ENCODE measurements at regions not wholly inside any gene's neighbourhood (a gene's known extent, or its start where the extent isn't known, plus 50 kb on each side); places are given as distances from the start of the nearest gene placed in this dataset.

DNA sequence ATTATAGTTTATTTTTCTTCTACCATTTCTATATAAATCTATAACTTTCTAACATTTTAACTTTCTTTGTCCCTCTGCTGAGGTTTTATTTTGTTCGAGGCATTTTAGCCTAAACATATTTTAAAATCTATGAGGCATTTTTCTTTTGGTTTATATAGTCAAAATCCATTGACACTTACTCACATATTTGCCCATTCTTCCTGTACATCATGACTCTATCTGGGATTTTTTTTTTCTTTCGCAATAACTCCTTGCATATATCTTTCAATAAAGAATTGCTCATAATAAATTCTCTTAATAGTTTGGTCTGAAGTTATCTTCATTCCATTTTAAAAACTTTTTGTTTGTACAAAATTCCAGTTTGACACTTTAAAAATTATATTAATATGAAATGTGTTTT lies 632.3 kb downstream of the TLE4 start:
- no peak for DNase-seq (ENCODE audit: low spot score)

DNA sequence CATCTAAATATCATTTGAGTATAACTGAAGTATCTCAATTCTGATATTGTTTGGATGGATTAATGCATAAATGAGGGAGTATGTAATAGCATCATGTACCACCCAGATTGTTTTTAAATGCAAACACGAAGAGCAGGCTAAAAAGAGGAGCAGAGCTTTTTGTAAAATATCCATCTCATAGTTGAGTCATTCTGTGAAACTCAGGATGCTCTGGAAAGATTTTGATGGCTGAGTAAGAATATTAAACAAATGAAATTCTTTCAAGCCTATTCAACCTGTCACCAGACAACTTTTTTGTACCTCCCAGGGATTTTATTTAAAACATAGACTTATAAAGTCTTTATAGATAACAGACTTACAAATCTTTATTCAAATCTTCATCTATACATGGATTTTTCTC lies 625.9 kb downstream of the TLE4 start:
- Mint-ChIP-seq H3K36me3 (ENCODE audit: low read depth) (no peaks in the 10 kb centered on the region), H3K4me1 (ENCODE audit: low read depth) (peaks cover 8% of the 10 kb centered on the region), H3K4me3 (ENCODE audit: unreplicated experiment) (no peak overlapping the region), H3K27me3 (ENCODE audit: low read depth) (no peaks in the 10 kb centered on the region), H3K9me3 (ENCODE audit: low read depth) (no peaks in the 10 kb centered on the region), H3K27ac (ENCODE audit: unreplicated experiment) (no peak overlapping the region)
- DNase-seq (ENCODE audit: low spot score), result no peak
- TF ChIP-seq, protein P1, sequence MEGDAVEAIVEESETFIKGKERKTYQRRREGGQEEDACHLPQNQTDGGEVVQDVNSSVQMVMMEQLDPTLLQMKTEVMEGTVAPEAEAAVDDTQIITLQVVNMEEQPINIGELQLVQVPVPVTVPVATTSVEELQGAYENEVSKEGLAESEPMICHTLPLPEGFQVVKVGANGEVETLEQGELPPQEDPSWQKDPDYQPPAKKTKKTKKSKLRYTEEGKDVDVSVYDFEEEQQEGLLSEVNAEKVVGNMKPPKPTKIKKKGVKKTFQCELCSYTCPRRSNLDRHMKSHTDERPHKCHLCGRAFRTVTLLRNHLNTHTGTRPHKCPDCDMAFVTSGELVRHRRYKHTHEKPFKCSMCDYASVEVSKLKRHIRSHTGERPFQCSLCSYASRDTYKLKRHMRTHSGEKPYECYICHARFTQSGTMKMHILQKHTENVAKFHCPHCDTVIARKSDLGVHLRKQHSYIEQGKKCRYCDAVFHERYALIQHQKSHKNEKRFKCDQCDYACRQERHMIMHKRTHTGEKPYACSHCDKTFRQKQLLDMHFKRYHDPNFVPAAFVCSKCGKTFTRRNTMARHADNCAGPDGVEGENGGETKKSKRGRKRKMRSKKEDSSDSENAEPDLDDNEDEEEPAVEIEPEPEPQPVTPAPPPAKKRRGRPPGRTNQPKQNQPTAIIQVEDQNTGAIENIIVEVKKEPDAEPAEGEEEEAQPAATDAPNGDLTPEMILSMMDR (IDR thresholded peaks at IDR 0.05), result no peak

More for the DNA sequence above, 632.3 kb downstream of the TLE4 start:
- Mint-ChIP-seq H3K27me3 (ENCODE audit: low read depth) (no peaks in the 10 kb centered on the region), H3K9me3 (ENCODE audit: low read depth) (peaks cover 2% of the 10 kb centered on the region), H3K4me3 (ENCODE audit: unreplicated experiment) (no peak overlapping the region), H3K36me3 (ENCODE audit: low read depth) (no peaks in the 10 kb centered on the region), H3K27ac (ENCODE audit: unreplicated experiment) (no peak overlapping the region), H3K4me1 (ENCODE audit: low read depth) (no peaks in the 10 kb centered on the region)
- TF ChIP-seq, protein P1 (IDR thresholded peaks at IDR 0.05), result no peak

- TF ChIP-seq, protein P1 (IDR thresholded peaks at IDR 0.05), result no peak
- no peak for DNase-seq (ENCODE audit: low spot score)
- H3K4me1 Mint-ChIP-seq (ENCODE audit: low read depth), result peaks cover 6% of the 10 kb centered on the region
- no peak overlapping the region for H3K27ac Mint-ChIP-seq (ENCODE audit: unreplicated experiment)
- H3K4me3 Mint-ChIP-seq (ENCODE audit: unreplicated experiment), result no peak overlapping the region
- H3K36me3 Mint-ChIP-seq (ENCODE audit: low read depth), result no peaks in the 10 kb centered on the region
- no peaks in the 10 kb centered on the region for H3K27me3 Mint-ChIP-seq (ENCODE audit: low read depth)
- H3K9me3 Mint-ChIP-seq (ENCODE audit: low read depth), result no peaks in the 10 kb centered on the region
Measured at GRCh38 chr9:80191108-80191507, 619.3 kb downstream of the TLE4 start.

- TF ChIP-seq, protein P1 (IDR thresholded peaks at IDR 0.05), result no peak
- peaks cover 6% of the 10 kb centered on the region for H3K4me1 Mint-ChIP-seq (ENCODE audit: low read depth)
- H3K4me3 Mint-ChIP-seq (ENCODE audit: unreplicated experiment), result no peak overlapping the region
- H3K9me3 Mint-ChIP-seq (ENCODE audit: low read depth), result no peaks in the 10 kb centered on the region
- no peaks in the 10 kb centered on the region for H3K36me3 Mint-ChIP-seq (ENCODE audit: low read depth)
- H3K27me3 Mint-ChIP-seq (ENCODE audit: low read depth), result no peaks in the 10 kb centered on the region
- H3K27ac Mint-ChIP-seq (ENCODE audit: unreplicated experiment), result no peak overlapping the region
- no peak for DNase-seq (ENCODE audit: low spot score)
Measured at GRCh38 chr9:80188579-80188978, 616.8 kb downstream of the TLE4 start.

GRCh38 chr9:80185112-80185738 lies 613.5 kb downstream of the TLE4 start:
- no peak overlapping the region for H3K27ac Mint-ChIP-seq (ENCODE audit: unreplicated experiment)
- no peaks in the 10 kb centered on the region for H3K36me3 Mint-ChIP-seq (ENCODE audit: low read depth)
- no peaks in the 10 kb centered on the region for H3K4me1 Mint-ChIP-seq (ENCODE audit: low read depth)
- H3K9me3 Mint-ChIP-seq (ENCODE audit: low read depth), result peaks cover 4% of the 10 kb centered on the region
- TF ChIP-seq, protein P1 (IDR thresholded peaks at IDR 0.05), result no peak
- DNase-seq (ENCODE audit: low spot score), result peak; percentile 78
- H3K4me3 Mint-ChIP-seq (ENCODE audit: unreplicated experiment), result no peak overlapping the region
- H3K27me3 Mint-ChIP-seq (ENCODE audit: low read depth), result no peaks in the 10 kb centered on the region

All from chondrocyte (in vitro differentiated cells).